ENCODE measurements at regions not wholly inside any gene's neighbourhood (a gene's known extent, or its start where the extent isn't known, plus 50 kb on each side); places are given as distances from the start of the nearest gene placed in this dataset.

- no peak for TF ChIP-seq CTCF (conservative IDR thresholded peaks at IDR 0.05; ENCODE audit: low read length)
- TF ChIP-seq EZH2phosphoT487 (IDR thresholded peaks at IDR 0.05; ENCODE audit: borderline replicate concordance, low read depth, low read length): no peak
Observed at GRCh38 chr3:40908612-40909011, 290.7 kb upstream of the CTNNB1 start.

All from OCI-LY7 (cell line).